ENCODE measurements at regions not wholly inside any gene's neighbourhood (a gene's known extent, or its start where the extent isn't known, plus 50 kb on each side); places are given as distances from the start of the nearest gene placed in this dataset.
"Not testable (repeated sequence)": the region's sequence is repeated elsewhere in the genome, so short reads cannot be mapped to it uniquely, and the experiment has no call there.

- DNase-seq (ENCODE audit: low read depth), result no peak
Observed at GRCh38 chr22:27093422-27093821, 436.0 kb downstream of the MIAT start.

- DNase-seq (ENCODE audit: low read depth), result no peak
Observed at GRCh38 chr22:27094633-27095308, 437.4 kb downstream of the MIAT start.

GRCh38 chr22:27097506-27097905 is 440.1 kb downstream of the MIAT start:
- DNase-seq (ENCODE audit: low read depth), result no peak

- no peak for DNase-seq (ENCODE audit: low read depth)
Observed at GRCh38 chr22:27097933-27098332, 440.5 kb downstream of the MIAT start.

GRCh38 chr22:27099946-27100722 is 442.7 kb downstream of the MIAT start:
- DNase-seq (ENCODE audit: low read depth), result no peak

GRCh38 chr22:27100789-27101188 is 443.4 kb downstream of the MIAT start:
- peak; percentile 87 for DNase-seq (ENCODE audit: low read depth)

- DNase-seq (ENCODE audit: low read depth), result no peak
Observed at GRCh38 chr22:27101288-27101687, 443.9 kb downstream of the MIAT start.

GRCh38 chr22:27104449-27104848 is 447.1 kb downstream of the MIAT start:
- no peak for DNase-seq (ENCODE audit: low read depth)

GRCh38 chr22:27105142-27106025 is 448.0 kb downstream of the MIAT start:
- DNase-seq (ENCODE audit: low read depth), result peak; percentile 82

- DNase-seq (ENCODE audit: low read depth), result no peak
Observed at GRCh38 chr22:27106985-27107384, 449.6 kb downstream of the MIAT start.

- DNase-seq (ENCODE audit: low read depth), result no peak
Observed at GRCh38 chr22:27107386-27107785, 450.0 kb downstream of the MIAT start.

GRCh38 chr22:27107824-27108223 is 450.4 kb downstream of the MIAT start:
- peak; percentile 99 for DNase-seq (ENCODE audit: low read depth)

GRCh38 chr22:27108425-27109114 is 451.2 kb downstream of the MIAT start:
- peak; percentile 36 for DNase-seq (ENCODE audit: low read depth)

GRCh38 chr22:27109406-27109805 is 452.0 kb downstream of the MIAT start:
- not testable (repeated sequence) for DNase-seq (ENCODE audit: low read depth)

- DNase-seq (ENCODE audit: low read depth), result peak; percentile 92
Observed at GRCh38 chr22:27110665-27111451, 453.5 kb downstream of the MIAT start.

- peak; percentile 35 for DNase-seq (ENCODE audit: low read depth)
Observed at GRCh38 chr22:27111796-27112672, 454.6 kb downstream of the MIAT start.

GRCh38 chr22:27113211-27113635 is 455.8 kb downstream of the MIAT start:
- peak; percentile 96 for DNase-seq (ENCODE audit: low read depth)

- DNase-seq (ENCODE audit: low read depth), result no peak
Observed at GRCh38 chr22:27113641-27114040, 456.3 kb downstream of the MIAT start.

- no peak for DNase-seq (ENCODE audit: low read depth)
Observed at GRCh38 chr22:27114186-27114585, 456.8 kb downstream of the MIAT start.

GRCh38 chr22:27115410-27115809 is 458.0 kb downstream of the MIAT start:
- DNase-seq (ENCODE audit: low read depth), result no peak

Measured in Daoy (cell line).